ENCODE measurements at regions not wholly inside any gene's neighbourhood (a gene's known extent, or its start where the extent isn't known, plus 50 kb on each side); places are given as distances from the start of the nearest gene placed in this dataset.

DNA sequence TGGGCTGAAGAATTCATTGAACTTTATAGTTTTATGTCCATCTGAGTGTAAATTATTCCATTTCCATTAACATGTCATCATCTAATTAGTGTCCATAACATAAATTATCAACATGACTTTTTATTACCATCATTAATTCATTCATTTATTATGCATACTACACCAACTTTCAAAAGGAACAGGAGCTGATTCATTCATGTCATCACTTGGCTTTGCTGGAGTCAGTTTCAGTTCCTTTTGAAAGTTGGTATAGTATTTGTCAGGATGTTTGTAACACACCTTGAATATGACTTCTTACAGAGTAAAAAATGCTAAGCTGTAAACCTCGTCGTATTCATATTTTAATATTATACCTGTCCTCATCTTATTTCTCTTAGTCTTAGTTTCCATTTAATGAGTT, 298.0 kb upstream of the RBMS3 start:
- Mint-ChIP-seq H3K27ac (ENCODE audit: unreplicated experiment) (no peak overlapping the region), H3K36me3 (ENCODE audit: low read depth) (no peaks in the 10 kb centered on the region), H3K4me3 (ENCODE audit: unreplicated experiment) (no peak overlapping the region), H3K27me3 (ENCODE audit: low read depth) (no peaks in the 10 kb centered on the region), H3K9me3 (ENCODE audit: low read depth) (no peaks in the 10 kb centered on the region), H3K4me1 (ENCODE audit: low read depth) (no peaks in the 10 kb centered on the region)
- TF ChIP-seq CTCF (IDR thresholded peaks at IDR 0.05), result no peak
- DNase-seq (ENCODE audit: low spot score), result no peak

- Mint-ChIP-seq H3K27me3 (ENCODE audit: low read depth) (no peaks in the 10 kb centered on the region), H3K9me3 (ENCODE audit: low read depth) (peaks cover 7% of the 10 kb centered on the region), H3K4me3 (ENCODE audit: unreplicated experiment) (no peak overlapping the region), H3K27ac (ENCODE audit: unreplicated experiment) (no peak overlapping the region), H3K4me1 (ENCODE audit: low read depth) (peaks cover 11% of the 10 kb centered on the region), H3K36me3 (ENCODE audit: low read depth) (peaks cover 3% of the 10 kb centered on the region)
- no peak for TF ChIP-seq CTCF (IDR thresholded peaks at IDR 0.05)
- DNase-seq (ENCODE audit: low spot score), result no peak
These were observed 293.9 kb upstream of the RBMS3 start for GRCh38 chr3:28986922-28987321.

DNA sequence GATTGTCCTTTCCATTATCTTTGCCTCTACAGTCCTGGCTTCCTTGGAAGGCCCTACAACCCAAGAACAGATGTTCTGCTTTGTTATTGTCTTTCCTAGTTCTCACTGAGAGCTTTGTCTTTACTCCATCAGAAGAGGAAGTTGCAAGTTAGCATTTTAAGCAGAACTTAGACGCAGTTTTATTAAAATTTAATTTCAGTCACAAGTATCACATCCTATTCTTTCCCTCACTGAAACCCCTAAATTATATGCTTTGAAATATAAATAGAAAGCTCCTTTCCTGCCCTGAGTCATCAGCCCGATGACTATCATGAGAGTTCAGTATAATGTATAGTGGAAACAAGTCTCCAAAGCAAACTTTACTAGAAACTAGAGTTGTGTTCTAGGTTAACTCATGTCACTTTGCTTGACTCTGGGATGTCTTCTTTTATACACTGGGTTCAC, 291.2 kb upstream of the RBMS3 start:
- Mint-ChIP-seq H3K4me1 (ENCODE audit: low read depth) (peaks cover 11% of the 10 kb centered on the region), H3K9me3 (ENCODE audit: low read depth) (peaks cover 9% of the 10 kb centered on the region), H3K4me3 (ENCODE audit: unreplicated experiment) (no peak overlapping the region), H3K27ac (ENCODE audit: unreplicated experiment) (no peak overlapping the region), H3K36me3 (ENCODE audit: low read depth) (peaks cover 3% of the 10 kb centered on the region), H3K27me3 (ENCODE audit: low read depth) (no peaks in the 10 kb centered on the region)
- no peak for DNase-seq (ENCODE audit: low spot score)
- no peak for TF ChIP-seq CTCF (IDR thresholded peaks at IDR 0.05)

DNA sequence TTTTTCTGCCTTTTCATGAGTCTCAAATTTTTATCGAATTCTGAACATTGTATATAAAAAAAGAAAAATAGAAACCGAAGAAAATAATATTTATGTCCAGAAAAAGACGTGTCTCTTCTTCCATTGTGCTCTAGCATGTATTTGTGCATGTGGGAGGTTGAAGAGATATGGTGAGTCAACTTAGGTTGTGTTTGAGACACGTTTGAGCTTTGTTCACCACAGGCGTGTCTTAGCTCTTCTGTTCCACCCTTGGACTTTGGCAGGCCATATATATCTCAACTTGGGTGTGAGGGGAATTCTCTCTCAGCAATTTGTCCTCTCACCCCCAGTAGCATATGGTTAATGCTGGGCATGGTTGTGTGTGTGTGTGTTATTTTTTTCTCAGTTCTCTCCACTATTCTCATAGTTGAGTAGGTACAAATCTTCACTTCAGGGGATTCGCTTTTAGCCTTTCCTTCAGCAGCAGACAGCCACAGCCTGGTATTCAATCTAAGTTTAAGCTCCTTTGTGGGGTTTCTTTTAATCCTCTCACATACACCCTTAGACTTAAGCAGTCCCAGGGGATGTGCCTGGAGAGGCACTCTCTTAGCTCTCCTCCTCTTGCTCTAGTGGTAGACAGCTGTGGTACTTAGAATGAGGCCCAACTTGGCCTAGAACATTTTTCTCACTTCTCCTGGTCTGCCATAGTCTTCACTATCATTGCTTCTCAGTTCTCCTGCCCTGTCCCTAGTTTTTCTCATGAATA, 286.5 kb upstream of the RBMS3 start:
- peaks cover 10% of the 10 kb centered on the region for H3K4me1 Mint-ChIP-seq (ENCODE audit: low read depth)
- no peak for TF ChIP-seq CTCF (IDR thresholded peaks at IDR 0.05)
- peaks cover 6% of the 10 kb centered on the region for H3K36me3 Mint-ChIP-seq (ENCODE audit: low read depth)
- no peak for DNase-seq (ENCODE audit: low spot score)
- H3K27ac Mint-ChIP-seq (ENCODE audit: unreplicated experiment), result no peak overlapping the region
- peaks cover 24% of the 10 kb centered on the region for H3K9me3 Mint-ChIP-seq (ENCODE audit: low read depth)
- no peaks in the 10 kb centered on the region for H3K27me3 Mint-ChIP-seq (ENCODE audit: low read depth)
- no peak overlapping the region for H3K4me3 Mint-ChIP-seq (ENCODE audit: unreplicated experiment)

DNA sequence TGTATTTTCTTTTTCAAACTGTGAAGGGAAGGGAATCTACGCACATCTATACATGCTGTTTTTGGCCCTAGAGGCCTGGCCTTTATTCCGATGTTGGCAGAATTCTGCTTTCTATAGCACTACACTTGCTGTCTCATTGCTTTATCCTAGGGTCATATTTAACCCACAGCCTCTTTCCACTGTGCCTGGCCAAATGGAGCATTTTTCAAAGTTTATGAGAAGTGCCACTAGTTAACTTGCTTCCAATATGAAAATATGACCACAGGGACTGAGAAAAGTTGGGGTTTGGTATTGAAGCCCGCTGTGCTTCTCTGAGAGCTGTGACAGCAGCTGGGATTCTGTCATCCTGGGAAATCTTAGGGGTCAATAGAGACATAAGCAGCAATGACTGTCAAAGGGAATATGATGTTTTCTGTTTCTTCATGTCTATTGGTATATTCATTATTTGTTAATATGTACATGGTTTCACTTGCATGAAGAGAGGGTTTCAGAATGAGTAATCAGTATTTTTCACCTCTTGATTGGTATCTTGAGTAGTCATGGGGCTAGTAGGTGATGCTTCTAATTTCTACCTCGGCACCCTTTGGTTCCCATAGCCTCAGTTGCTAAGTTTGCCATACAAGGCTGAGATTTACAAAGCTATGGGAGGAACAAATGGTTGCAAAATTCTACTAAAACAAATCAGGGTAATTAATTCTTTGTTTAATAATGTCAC, 275.8 kb upstream of the RBMS3 start:
- no peaks in the 10 kb centered on the region for H3K4me1 Mint-ChIP-seq (ENCODE audit: low read depth)
- H3K9me3 Mint-ChIP-seq (ENCODE audit: low read depth), result no peaks in the 10 kb centered on the region
- H3K36me3 Mint-ChIP-seq (ENCODE audit: low read depth), result no peaks in the 10 kb centered on the region
- no peak for TF ChIP-seq CTCF (IDR thresholded peaks at IDR 0.05)
- no peak for DNase-seq (ENCODE audit: low spot score)
- no peak overlapping the region for H3K4me3 Mint-ChIP-seq (ENCODE audit: unreplicated experiment)
- no peak overlapping the region for H3K27ac Mint-ChIP-seq (ENCODE audit: unreplicated experiment)
- H3K27me3 Mint-ChIP-seq (ENCODE audit: low read depth), result no peaks in the 10 kb centered on the region

Measured in chondrocyte (in vitro differentiated cells).